GM20000 (cell line): ENCODE measurements at regions not wholly inside any gene's neighbourhood (a gene's known extent, or its start where the extent isn't known, plus 50 kb on each side); places are given as distances from the start of the nearest gene placed in this dataset.

Experiments used
- DNase-seq: peaks from one replicate; pipeline ENCODE4 v3.0.0; 2012; ENCODE audit warnings: low spot score
- TF ChIP-seq, protein P1 (sequence below): IDR thresholded peaks from 2 replicates; pipeline ENCODE4 v1.5.1; 2012; ENCODE audit warnings: mild to moderate bottlenecking, control low read depth; ENCODE audit errors: extremely low read depth, missing control alignments

DNA sequence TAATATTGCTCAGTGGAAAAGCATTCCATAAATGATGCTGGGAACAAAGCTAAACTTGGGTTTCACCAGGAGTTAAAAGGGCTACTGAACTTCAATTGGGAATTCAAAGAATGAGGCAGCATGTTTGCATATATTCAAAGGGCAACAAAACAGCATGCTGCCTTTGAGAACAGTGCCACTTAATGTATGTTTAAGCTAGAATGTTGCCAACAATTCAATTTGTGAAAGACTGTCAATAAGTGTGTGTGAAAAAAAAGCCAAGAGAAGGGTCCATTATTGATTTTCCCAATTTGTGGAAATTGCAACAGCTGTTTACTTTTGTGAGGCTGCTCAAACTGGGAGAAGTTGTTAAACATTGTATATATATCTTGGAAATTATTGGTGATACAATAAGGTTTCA, 701.9 kb upstream of the ACTRT1 start:
- TF ChIP-seq, protein P1, sequence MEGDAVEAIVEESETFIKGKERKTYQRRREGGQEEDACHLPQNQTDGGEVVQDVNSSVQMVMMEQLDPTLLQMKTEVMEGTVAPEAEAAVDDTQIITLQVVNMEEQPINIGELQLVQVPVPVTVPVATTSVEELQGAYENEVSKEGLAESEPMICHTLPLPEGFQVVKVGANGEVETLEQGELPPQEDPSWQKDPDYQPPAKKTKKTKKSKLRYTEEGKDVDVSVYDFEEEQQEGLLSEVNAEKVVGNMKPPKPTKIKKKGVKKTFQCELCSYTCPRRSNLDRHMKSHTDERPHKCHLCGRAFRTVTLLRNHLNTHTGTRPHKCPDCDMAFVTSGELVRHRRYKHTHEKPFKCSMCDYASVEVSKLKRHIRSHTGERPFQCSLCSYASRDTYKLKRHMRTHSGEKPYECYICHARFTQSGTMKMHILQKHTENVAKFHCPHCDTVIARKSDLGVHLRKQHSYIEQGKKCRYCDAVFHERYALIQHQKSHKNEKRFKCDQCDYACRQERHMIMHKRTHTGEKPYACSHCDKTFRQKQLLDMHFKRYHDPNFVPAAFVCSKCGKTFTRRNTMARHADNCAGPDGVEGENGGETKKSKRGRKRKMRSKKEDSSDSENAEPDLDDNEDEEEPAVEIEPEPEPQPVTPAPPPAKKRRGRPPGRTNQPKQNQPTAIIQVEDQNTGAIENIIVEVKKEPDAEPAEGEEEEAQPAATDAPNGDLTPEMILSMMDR, result no peak
- no peak for DNase-seq

GRCh38 chrX:128739539-128739938, 687.3 kb upstream of the ACTRT1 start:
- TF ChIP-seq, protein P1, result no peak
- no peak for DNase-seq

DNA sequence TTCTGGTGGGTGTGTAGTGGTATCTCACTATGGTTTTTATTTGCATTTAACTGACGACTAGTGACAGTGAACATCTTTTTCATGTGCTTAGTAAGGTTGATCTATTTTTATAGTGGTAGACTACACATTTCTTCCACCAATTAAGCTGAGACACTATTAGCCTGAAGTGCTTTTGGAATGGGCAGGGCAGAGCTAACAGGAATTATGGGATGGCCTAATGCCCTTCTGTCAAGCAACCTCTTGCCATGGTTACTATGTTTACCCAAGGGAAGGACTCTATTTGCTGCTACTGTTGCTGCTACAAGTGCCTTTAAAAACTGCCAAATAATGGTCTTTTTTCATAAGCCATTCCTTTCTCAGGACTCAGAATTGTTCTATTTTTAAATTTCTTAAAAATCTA, 676.7 kb upstream of the ACTRT1 start:
- TF ChIP-seq, protein P1, result no peak
- DNase-seq, result no peak

DNA sequence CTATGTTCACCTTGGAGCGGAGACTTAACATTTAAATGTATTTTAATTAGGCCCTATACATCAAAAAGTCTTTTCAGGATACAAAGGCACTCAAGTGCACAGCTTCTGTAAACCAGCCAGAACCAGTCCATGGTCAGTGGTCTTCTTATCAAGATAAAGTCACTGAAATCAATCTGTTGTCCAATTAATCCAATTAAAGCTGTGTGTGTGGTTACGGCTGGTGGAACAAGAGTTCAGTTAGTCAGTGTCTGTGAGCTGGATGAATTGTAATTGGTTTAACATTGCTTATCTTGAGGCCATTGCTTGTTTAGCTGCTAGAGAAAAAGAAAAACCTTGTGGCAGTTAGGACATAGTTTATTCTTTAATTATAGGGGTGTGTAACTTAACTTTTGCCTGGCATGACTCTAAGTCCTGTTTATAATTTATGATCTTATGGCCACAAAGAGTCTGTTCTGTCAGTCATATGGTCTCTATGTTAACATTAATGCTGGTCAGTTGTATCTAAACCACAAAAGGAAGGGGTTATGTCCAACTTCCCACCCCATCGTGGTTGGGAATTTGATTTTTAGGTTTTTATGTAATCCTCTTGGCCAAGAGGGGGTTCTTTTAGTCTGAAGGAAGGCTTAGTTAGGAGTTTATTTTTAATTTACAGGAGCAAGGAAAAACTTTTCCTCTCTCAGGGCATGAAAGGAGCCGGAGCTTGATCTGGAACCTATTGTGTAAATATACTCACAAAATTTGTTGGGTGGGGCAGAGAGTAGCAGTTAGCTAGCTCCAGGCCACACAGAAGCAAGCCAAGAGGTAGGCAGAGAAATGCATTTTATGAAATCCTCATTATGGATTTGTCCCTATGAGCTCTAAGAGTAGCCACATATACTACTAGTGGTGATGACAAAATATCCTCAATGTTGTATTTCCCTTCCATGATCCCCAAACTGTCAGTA, 665.7 kb upstream of the ACTRT1 start:
- DNase-seq, result no peak
- TF ChIP-seq, protein P1, result no peak

DNA sequence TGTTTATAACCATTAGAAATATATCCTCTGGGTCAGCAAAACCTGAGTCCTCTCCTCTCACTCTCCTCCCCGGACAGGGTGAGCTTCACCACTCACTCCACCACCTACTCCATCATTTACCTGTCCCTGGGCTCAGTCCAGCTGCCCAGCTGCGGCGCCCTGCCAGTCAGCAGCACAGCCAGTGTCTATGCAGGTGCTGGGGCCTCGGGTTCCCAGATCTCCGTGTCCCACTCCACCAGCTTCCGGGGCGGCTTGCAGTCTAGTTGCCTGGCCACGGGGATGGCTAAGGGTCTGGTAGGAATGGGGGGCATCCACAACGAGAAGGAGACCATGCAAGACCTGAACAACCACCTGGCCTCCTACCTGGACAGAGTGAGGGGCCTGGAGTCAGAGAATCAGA, 662.2 kb upstream of the ACTRT1 start:
- no peak for DNase-seq
- TF ChIP-seq, protein P1, result no peak

GRCh38 chrX:128699716-128700285, 647.6 kb upstream of the ACTRT1 start:
- TF ChIP-seq, protein P1, result no peak
- no peak for DNase-seq

DNA sequence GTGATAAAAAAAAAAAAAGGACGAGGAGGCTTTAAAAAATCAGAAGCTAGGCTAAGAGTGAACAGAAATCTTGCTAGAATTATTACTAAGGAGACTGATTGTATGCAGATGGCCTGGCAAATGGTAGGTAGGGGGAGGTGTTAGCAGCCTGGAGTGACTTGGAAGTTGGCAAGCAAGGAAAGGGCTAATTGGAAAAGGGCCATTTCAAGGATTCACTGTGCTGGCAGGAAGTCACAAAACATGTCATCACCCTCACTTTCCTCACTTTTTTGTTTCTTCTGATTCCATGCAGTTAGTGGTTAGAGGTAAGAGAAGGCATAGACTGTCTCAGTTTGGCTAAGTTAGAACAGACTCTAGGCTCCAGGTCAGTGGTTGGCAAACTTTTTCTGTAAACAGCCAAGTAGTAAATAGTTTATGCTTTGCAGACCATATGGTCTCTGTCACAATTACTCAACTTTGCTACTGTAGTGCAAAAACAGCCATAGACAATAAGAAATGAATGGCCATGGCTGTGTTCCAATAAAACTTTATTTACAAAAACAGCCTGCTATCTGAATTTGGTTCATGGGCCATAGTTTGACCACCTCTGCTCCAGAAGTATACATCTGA, 646.5 kb upstream of the ACTRT1 start:
- no peak for DNase-seq
- TF ChIP-seq, protein P1, result no peak
